Panc1 (cell line): ENCODE measurements at regions not wholly inside any gene's neighbourhood (a gene's known extent, or its start where the extent isn't known, plus 50 kb on each side); places are given as distances from the start of the nearest gene placed in this dataset.

Source experiments
- ATAC-seq: fragments of 200-7000 bp; cut with Tn5 transposase; 2 replicates; pipeline ENCODE4 v1.9.1; 2020; ENCODE audit warnings: mild to moderate bottlenecking, moderate library complexity
- BruUV-seq: library from RNA; stranded (reverse); fragments of 400-500 nt; replicated peaks from 2 replicates; lab custom pipeline; 2021; lab: Mats Ljungman, UMichigan
- CTCF ChIA-PET: fragments of 300-600 bp; sonication (Branson Sonifier 250); formaldehyde crosslinking; loops from one replicate; lab custom pipeline; 2022; ENCODE audit warnings: antibody characterized with exemption; lab: Charles Lee
- POLR2A ChIA-PET: fragments of 300-600 bp; sonication (Branson Sonifier 250); formaldehyde crosslinking; loops from one replicate; lab custom pipeline; 2022; ENCODE audit warnings: antibody characterized with exemption; lab: Charles Lee
- DNase-seq: peaks from one replicate; pipeline ENCODE4 v3.0.0-alpha.2; 2010; ENCODE audit warnings: low read depth, low spot score
- H3K27ac ChIP-seq: 2 replicates; pipeline ENCODE4 v1.5.1; 2011; ENCODE audit warnings: mild to moderate bottlenecking, low read length, inconsistent platforms
- H3K27me3 ChIP-seq: fragments of 200-500 bp; sonication (Bioruptor generic); 2 replicates; pipeline ENCODE4 v1.6.0; 2014; ENCODE audit warnings: low read length, inconsistent platforms; ENCODE audit not compliant: control insufficient read depth, insufficient read depth
- H3K36me3 ChIP-seq: fragments of 200-500 bp; sonication (Bioruptor generic); 2 replicates; pipeline ENCODE4 v1.5.1; 2014; ENCODE audit warnings: inconsistent platforms, mild to moderate bottlenecking, low read length, moderate library complexity; ENCODE audit not compliant: control insufficient read depth, insufficient read depth
- H3K4me1 ChIP-seq: 2 replicates; pipeline ENCODE4 v1.5.1; 2011; ENCODE audit warnings: inconsistent platforms, mild to moderate bottlenecking, low read length, moderate library complexity; ENCODE audit not compliant: control insufficient read depth, insufficient read depth
- H3K4me3 ChIP-seq, 2 experiments: 2 replicates each; pipeline ENCODE4 v1.5.1; 2011 to 2012; ENCODE audit warnings: low read depth in 2 of 2, low read length in 2 of 2, mild to moderate bottlenecking in 2 of 2, inconsistent platforms in 1 of 2, moderate library complexity in 1 of 2
- H3K9me3 ChIP-seq: fragments of 200-500 bp; sonication (Bioruptor generic); 2 replicates; pipeline ENCODE4 v1.5.1; 2014; ENCODE audit warnings: low read depth, mild to moderate bottlenecking, inconsistent platforms, low read length, moderate library complexity; ENCODE audit not compliant: control insufficient read depth, insufficient read depth
- CTCF ChIP-seq: fragments of 450-650 bp; IDR thresholded peaks from 2 replicates; pipeline ENCODE4 v1.5.1; 2017; ENCODE audit warnings: mild to moderate bottlenecking
- POLR2AphosphoS5 ChIP-seq: IDR thresholded peaks from 2 replicates; pipeline ENCODE4 v1.6.1; 2012; ENCODE audit warnings: mild to moderate bottlenecking, low read depth, low read length, moderate library complexity
- REST ChIP-seq, 2 experiments: IDR thresholded peaks; 2 replicates each; pipeline ENCODE4 v1.6.1; 2011 to 2012; ENCODE audit warnings: low read depth in 2 of 2, control low read depth in 1 of 2, low read length in 1 of 2, mild to moderate bottlenecking in 1 of 2, moderate library complexity in 1 of 2; ENCODE audit not compliant: insufficient read depth in 1 of 2
- SIN3A ChIP-seq: IDR thresholded peaks from 2 replicates; pipeline ENCODE4 v1.6.1; 2012; ENCODE audit warnings: low read depth, mild to moderate bottlenecking, low read length, moderate library complexity, borderline replicate concordance; ENCODE audit not compliant: insufficient read depth
- TCF7L2 ChIP-seq: IDR thresholded peaks from 2 replicates; pipeline ENCODE4 v1.6.1; 2011; ENCODE audit warnings: mild to moderate bottlenecking, low read depth, low read length, inconsistent platforms
- in situ Hi-C: cut with HindIII; loops from 2 replicates; pipeline ENCODE4 v1.10.0; 2016; ENCODE audit warnings: low sequenced_read_pairs, low pct_unique_long_range_greater_than_20kb
- intact Hi-C: fragments of 100-400 bp; cut with micrococcal nuclease; formaldehyde crosslinking; loops from one replicate; pipeline ENCODE4 v1.10.0; 2022; ENCODE audit not compliant: unreplicated experiment

- BruUV-seq, result no TSS peak
- no peak overlapping the region for H3K27ac ChIP-seq
- no peak for TF ChIP-seq REST (IDR thresholded peaks at IDR 0.05; ENCODE audit: insufficient read depth in 1 of 2, low read depth in 2 of 2, low read length in 1 of 2)
- no peak for TF ChIP-seq POLR2AphosphoS5
- TF ChIP-seq CTCF, result no peak
- TF ChIP-seq SIN3A, result no peak
- TF ChIP-seq TCF7L2, result no peak
- H3K36me3 ChIP-seq, result no peaks in the 10 kb centered on the region
- in situ Hi-C loops (no loop called here), intact Hi-C loops (no loop called here)
- no peaks in the 10 kb centered on the region for H3K4me1 ChIP-seq
- ATAC-seq, result no peak
- H3K9me3 ChIP-seq, result no peaks in the 10 kb centered on the region
- H3K27me3 ChIP-seq, result no peaks in the 10 kb centered on the region
- CTCF ChIA-PET, result no interaction called here
- POLR2A ChIA-PET, result no interaction called here
- H3K4me3 ChIP-seq, result no peak overlapping the region
- no peak for DNase-seq
Observed at GRCh38 chr3:75082845-75083244, 468.4 kb upstream of the CNTN3 start.

- ChIA-PET CTCF (no interaction called here), POLR2A (no interaction called here)
- Histone ChIP-seq H3K4me1 (no peaks in the 10 kb centered on the region), H3K4me3 (no peak overlapping the region), H3K27me3 (no peaks in the 10 kb centered on the region), H3K9me3 (no peaks in the 10 kb centered on the region), H3K36me3 (no peaks in the 10 kb centered on the region), H3K27ac (no peak overlapping the region)
- BruUV-seq, result no TSS peak
- ATAC-seq, result no peak
- DNase-seq, result no peak
- in situ Hi-C loops, result no loop called here
- intact Hi-C loops, result no loop called here
- TF ChIP-seq REST (IDR thresholded peaks at IDR 0.05; ENCODE audit: insufficient read depth in 1 of 2, low read depth in 2 of 2, low read length in 1 of 2) (no peak), TCF7L2 (no peak), POLR2AphosphoS5 (no peak), SIN3A (no peak), CTCF (no peak)
Observed at GRCh38 chr3:75089841-75090240, 475.4 kb upstream of the CNTN3 start.
